ENCODE measurements at regions not wholly inside any gene's neighbourhood (a gene's known extent, or its start where the extent isn't known, plus 50 kb on each side); places are given as distances from the start of the nearest gene placed in this dataset.

DNA sequence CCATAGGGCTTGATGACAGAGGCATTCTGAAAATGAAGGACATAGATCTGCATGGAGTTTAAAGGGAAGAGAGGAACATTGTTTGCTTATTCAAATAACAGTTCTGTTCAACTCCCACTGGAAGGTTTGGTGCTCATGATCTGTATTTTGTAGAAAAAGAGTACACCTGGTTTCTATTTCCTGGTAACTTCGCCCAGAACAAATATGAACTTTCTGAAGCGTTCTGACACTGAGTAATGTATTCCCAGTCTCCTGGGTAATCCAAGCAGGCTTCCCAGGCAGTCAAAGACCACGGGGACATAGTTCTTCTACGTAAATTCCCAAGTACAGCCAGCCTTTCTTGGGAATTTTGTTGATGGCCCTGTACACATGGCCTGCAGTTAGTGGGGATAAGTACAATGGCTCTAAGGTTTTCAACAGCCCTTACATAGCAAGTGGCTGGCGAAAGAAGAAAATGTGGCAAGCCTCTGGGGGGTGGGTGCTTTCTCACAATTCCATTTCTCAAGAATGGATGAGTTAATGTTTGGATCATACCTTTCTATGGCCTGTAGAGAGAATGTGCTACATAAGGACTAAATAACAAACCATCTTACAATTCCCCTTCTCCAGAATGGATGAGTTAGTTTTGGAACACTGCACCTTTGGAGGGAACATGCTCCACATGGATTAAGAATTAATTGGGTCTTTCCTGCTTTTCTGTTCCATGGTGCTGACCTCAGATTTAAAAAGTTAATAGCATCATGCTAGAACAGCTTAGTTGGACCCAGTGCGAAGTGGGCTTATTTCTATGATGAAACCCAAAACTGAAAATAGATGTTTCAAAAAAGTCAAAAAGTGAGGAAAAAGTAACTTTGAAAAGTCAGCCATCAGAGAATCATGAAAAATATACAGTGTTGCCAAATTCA lies 52.7 kb downstream of the COL6A6 start:
- no peak for DNase-seq (ENCODE audit: low read depth in 2 of 2)

DNA sequence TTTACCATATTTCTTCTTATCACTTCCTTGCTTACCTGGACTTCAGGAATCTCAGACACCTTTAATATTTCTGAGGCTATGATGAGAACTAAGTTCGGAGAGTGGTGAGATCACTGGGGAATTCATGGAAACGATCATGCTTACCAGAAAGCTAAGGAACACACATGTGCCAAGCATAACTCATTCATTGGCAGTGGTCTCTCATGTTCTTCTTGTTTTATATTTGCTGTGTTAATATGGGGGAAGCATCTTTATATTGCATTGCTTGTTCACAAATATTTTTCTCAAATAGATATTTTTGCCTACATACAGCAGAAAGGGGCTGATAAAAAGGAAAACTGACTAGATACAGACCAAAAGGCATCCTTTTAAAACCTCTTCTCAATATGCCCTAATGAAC lies 55.8 kb downstream of the COL6A6 start:
- DNase-seq (ENCODE audit: low read depth in 2 of 2) = no peak

DNA sequence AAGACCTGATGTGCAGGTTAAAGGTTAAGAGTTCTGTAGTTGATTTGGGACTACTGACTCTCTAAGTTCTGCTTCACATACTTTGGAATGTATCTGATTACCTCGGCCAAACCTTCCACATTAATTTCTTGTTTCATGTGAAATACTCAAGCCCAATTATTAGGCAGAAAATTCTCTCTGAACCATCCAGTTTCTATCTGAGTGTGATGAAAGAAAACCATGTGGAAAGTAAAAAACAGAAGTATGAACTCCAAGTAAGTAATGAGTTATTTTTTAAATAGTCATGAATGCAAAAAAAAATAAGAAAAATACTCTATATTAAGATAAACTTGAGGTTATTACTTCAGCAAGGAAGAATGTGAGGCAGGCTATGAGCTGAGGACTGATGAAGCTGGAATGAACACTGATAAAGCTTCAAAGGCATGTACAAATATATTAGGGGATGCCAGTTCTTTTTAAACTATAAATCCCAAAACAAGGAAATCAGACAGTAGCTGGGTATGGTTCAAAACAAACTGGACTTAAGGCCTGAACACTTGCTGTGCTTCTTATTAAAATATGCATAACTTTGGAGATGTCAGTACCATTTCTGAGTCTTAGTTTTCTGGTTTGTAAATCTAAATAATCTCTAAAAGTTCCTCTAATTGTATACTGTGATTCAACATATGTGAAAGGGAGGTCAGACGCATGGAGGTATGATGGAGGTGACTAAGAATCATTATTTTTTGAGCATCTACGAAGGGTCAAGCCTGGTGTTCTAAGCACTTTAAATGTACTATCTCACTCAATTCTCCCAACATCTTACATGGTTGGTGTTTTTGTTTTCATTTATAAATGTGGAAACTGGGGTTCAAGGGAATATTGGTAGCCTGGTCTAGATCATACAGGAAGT lies 59.6 kb downstream of the COL6A6 start:
- DNase-seq (ENCODE audit: low read depth in 2 of 2) = peak; percentile 39 to 41

- DNase-seq (ENCODE audit: low read depth in 2 of 2) = no peak
Observed at GRCh38 chr3:130582457-130583153, 65.6 kb downstream of the COL6A6 start.

GRCh38 chr3:130594749-130595148 lies 77.8 kb downstream of the COL6A6 start:
- DNase-seq (ENCODE audit: low read depth in 2 of 2) = peak; percentile 68 to 70

- DNase-seq (ENCODE audit: low read depth in 2 of 2) = no peak
Observed at GRCh38 chr3:130596484-130596883, 79.5 kb downstream of the COL6A6 start.

DNA sequence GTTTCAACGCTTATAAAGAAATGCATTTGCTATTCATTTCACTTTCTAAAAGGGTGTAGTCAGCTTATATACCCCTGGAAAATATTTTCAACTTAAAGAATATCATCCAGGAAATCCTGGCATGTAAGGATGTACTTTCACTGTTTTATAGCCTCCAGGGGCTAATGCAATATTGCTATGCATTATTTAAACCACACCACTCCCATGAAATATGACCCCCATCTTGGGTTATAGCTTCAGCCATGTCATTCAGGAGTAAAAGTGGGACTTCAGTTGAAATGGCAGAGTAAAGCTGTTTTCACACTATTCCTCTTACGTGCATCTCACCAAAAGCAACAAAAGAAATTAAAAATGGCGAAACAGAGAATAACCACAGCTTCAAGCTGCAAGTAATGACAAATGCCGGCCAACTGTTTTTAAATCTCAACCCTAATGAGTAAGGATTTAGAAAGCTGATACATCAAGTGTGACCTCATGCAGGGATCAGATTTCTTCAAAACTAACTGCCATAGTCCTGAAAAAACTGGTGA lies 84.5 kb downstream of the COL6A6 start:
- DNase-seq (ENCODE audit: low read depth in 2 of 2) = peak in 1 of 2 experiments; percentile 6

DNA sequence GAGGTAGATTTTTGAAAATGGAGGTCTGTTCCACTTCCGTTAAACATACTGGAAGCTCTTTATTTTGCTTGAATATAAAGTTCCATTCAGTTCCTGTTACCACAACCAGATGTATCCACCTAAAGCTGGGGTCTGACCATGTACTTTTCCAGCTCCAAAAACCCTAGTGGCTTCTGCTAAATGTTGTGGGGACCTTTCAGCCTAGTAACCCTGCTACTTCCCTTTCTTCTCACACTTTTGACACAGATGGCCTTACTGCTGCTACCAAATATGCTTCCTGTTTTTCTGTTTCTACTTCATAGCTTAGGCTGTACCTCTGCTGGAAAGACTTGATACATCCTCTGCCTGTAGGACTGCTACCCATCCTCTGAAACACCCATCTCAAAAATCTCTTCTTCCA lies 87.8 kb downstream of the COL6A6 start:
- DNase-seq (ENCODE audit: low read depth in 2 of 2) = no peak

- no peak for DNase-seq (ENCODE audit: low read depth in 2 of 2)
Observed at GRCh38 chr3:130606336-130606735, 89.4 kb downstream of the COL6A6 start.

GRCh38 chr3:130607553-130608154 lies 90.7 kb downstream of the COL6A6 start:
- no peak for DNase-seq (ENCODE audit: low read depth in 2 of 2)

GRCh38 chr3:130609166-130609979 lies 92.4 kb downstream of the COL6A6 start:
- DNase-seq (ENCODE audit: low read depth in 2 of 2) = no peak

GRCh38 chr3:130619196-130619595 lies 102.2 kb downstream of the COL6A6 start:
- no peak for DNase-seq (ENCODE audit: low read depth in 2 of 2)

DNA sequence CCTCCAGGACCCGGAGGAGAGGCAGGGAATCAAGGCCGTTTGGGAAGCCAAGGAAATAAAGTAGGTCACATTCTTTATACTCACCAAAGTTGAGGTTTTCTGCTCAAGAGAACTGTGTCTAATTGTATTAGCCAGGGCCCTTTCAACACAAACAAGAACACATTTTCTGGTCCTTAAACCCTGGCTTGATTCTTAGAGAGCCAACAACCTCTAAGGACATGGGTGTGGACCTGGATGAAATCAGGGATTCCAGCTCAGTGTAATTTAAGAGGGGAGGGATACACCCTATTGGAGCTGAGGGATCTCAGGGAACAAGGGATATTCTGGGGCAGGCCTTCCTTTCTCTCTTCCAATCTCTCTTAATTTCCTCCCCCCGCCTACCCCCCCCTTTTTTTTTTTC lies 104.8 kb downstream of the COL6A6 start:
- DNase-seq (ENCODE audit: low read depth in 2 of 2) = no peak

DNA sequence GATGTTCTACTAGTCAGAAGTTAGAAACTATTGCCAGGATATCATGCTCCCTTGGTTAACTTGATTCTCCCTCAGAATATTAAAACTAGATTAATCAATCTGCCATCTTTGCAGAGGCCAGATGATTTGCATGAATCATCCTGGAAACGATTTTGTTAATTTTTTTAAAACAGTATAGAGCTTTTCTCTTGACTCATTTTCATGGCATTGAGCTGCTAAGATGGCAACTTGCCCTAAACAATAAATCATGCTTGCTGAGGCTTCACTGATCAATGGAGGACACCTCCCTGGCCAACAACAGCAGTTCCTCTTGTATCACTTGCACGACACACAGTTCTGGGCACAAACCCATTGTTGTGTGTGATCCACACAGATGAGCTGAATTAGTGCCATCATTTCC lies 109.1 kb downstream of the COL6A6 start:
- peak; percentile 77 to 84 for DNase-seq (ENCODE audit: low read depth in 2 of 2)

DNA sequence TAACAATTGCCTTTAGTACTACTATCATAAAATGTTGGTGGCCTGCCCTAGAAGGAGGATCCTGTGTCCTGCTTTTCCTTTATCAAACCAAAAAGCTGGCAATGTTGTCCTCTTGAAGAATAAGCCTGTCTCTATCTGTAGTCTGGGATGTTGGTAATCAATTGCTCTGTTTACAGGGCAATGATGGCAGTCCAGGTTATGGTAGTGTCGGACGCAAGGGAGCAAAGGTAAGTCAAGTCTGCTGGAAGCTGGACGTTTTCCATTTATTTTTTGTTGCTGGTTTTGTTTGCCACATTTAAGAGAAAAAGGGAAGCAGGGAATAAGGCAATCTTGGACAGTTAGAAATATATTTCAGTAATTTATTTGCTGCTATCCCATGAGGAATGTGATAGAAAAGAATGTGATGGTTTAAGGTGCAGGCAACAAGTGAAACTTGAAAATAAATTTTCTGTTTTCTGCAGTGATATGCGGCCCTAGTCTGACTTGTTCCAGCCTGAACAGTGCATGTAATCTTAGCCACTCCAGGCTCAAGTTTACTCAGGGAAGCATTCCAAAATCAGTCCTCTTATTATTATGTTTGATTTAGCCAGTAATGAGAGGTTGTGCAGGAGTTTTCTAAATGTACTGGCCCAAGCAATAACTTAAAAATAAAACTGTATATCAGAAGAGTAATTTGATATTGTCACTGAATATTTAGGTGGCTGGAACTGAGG lies 110.3 kb downstream of the COL6A6 start:
- DNase-seq (ENCODE audit: low read depth in 2 of 2) = no peak

GRCh38 chr3:130627882-130628281 lies 110.9 kb downstream of the COL6A6 start:
- no peak for DNase-seq (ENCODE audit: low read depth in 2 of 2)

Measured in fibroblast of skin of left biceps (primary cell).